GM19397 (cell line): ENCODE measurements at regions not wholly inside any gene's neighbourhood (a gene's known extent, or its start where the extent isn't known, plus 50 kb on each side); places are given as distances from the start of the nearest gene placed in this dataset.

Source experiments
- ATAC-seq: cut with Tn5 transposase; IDR thresholded peaks from one replicate; pipeline ENCODE4 v1.9.1; 2021; ENCODE audit warnings: mild to moderate bottlenecking, moderate library complexity; ENCODE audit not compliant: unreplicated experiment

DNA sequence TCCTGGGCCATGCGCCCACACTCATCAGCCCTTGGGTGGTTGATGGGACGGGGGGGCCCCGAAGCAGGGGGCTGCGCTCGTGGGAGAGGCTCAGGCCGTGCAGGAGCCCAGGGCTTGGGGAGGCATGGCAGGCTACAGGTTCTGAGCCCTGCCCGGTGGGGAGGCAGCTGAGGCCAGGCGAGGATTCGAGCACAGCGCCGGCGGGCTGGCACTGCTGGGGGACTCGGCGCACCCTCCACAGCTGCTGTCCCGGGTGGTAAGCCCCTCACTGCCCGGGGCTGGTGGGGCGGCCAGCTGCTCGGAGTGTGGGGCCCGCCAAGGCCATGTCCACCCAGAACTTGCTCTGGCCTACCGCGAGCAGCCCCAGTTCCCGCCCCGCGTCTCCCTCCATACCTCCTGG, 295.8 kb upstream of the SEL1L start:
- no peak for ATAC-seq

DNA sequence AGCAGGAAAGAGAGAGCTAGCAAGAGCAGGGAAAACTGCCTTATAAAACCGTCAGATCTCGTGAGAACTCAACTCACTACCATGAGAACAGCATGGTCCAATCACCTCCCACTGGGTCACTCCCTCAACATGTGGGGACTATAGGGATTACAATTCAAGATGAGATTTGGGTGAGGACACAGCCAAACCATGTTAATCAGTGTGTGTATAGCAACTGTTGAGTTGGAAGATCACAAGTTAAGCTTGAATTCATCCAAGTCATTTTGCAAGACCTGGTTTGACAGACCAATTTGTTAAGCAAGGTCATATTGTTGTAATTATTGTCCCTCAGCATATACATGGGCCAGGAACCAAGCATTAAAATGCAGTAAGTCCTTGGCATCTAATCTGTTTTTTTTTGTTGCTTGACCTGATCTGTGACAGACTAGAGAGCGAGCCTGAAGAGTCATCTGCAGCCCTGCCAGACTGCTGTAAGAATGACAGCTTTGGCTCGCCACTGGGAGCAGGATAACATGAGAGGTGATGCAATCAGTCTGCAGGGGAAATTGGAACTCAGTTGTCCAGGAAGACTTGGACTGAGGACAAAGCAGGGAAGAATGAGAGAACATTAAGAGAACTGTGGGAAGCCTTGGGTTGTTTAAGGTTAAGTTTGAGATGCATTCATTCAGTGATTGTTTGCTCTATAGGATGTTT, 297.6 kb upstream of the SEL1L start:
- ATAC-seq, result no peak

DNA sequence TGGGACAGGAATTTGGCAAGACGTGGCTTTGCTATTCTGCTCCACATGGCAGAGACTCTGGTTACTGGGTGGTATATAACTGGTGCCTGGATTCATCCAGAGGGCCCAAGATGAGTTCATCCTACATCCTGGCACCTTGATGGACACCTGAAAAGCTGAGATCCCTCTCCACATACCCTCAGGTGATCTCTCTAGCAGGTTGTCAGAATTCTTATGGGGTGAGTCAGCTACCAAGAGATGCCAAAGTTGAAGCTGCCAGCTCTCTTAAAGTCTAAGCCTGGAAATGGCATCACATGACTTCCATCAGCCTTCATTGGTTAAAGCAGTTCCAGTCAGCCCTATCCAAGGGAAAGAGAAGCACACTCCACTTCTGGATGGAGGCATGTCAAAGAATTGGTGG, 300.7 kb upstream of the SEL1L start:
- no peak for ATAC-seq

DNA sequence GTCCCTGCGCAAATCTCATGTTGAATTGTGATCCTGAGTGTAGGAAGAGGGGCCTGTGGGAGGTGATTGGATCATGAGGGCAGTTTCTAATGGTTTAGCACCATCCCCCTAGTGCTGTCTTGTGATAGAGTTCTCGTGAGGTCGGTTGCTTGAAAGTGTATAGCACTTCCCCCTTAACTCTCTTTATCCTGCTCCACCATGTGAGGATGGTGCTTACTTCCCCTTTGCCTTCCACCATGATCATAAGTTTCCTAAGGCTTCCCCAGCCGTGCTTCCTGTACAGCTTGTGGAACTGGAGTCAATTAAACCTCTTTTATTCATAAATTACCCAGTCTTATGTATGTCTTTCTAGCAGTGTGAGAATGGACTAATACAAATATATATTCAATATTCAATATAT, 303.7 kb upstream of the SEL1L start:
- ATAC-seq, result no peak

DNA sequence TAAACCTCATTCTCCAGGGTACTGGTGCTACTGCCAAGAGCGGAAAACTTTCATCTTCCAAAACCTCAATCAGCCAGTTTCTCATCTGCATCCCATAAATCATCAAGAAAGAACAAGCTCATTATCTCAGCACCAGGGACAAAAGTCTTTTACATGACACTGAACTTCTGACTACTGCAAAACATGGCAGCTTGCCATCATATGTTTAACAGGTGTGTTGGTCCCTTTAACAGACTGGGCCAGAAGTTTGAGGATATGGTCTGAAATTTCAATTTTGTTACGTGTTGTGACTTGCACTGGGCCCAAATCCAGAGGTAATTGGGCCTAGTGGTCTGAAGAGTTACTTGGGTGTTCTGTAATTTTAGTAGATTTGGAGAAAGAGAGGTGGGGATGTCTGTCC, 305.4 kb upstream of the SEL1L start:
- ATAC-seq, result no peak

DNA sequence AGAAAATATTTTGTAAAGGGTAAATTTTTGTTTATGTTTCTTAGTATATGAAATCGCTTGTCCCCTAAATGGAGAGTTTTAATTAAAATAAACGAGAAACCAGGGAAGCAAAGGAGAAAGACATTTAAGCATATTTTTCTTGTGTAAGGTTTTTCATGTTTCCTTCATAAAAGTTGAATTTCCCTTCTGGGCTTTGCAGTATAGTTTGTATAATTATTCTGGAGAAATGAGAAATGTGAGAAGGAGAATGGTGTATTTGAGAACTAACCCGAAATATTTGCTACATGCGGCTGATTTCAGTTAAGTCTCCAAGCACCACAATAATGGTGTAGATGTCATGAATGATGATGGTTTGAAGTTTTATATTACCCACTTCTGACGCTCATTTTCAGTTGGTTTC, 307.7 kb upstream of the SEL1L start:
- no peak for ATAC-seq

GRCh38 chr14:81849714-81850113, 316.1 kb upstream of the SEL1L start:
- no peak for ATAC-seq

DNA sequence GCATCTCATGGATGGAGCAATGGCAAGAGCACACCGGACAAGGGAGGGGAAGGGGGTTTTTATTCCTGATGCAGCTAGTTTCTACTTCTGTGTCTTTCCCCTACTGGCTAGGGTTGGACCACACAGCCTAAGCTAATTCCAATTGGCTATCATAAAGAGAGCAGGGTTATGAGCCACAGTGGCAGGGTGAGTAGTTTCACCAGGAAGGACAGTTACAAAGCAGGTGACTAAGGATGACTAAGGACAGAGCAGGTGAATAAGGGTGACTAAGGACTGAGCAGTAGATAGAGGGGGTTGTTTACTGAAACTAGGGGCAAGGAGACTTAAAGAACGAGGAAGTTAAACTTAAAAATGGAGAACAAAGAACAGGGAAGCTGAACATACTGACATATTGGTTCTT, 321.4 kb upstream of the SEL1L start:
- no peak for ATAC-seq

- no peak for ATAC-seq
Observed at GRCh38 chr14:81859046-81859445, 325.4 kb upstream of the SEL1L start.

DNA sequence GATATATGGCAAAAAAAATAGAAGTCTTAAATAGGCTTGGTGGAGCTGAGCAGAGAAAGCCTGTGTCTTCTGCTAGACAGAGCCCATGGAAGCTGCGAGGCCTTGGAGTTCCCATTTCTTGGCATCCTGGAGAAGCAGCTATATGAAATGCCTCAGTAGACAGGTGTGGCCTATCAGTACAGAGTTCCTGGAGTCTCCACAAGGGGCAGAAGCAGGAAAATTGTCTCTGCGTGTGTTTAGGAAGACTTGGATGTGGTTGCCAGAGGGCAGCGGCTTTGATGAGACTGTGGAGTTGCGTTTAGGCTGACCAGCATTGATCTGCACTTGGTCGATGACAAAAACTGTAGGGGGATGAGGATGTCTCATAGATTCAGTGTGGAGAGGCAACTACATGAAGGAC, 334.5 kb upstream of the SEL1L start:
- ATAC-seq, result no peak

DNA sequence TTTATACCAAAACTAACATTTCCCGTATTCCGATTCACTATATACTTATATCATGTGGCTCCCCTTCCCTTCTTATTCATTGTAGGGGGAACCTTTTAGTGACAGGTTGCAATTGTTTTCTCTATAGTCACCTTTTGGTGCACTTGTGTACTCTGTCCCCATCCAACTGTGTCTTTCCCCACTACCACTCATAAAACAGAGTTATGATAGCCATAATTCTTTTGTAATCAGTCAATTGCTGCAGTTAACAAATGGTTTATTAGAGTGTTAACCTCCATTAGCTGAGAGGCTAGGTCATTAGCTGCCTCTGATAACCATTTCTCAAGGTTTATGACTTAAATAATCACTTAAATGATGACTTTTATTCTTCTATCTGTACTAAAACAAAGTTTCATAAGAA, 338.1 kb upstream of the SEL1L start:
- no peak for ATAC-seq

GRCh38 chr14:81884382-81884781, 350.7 kb upstream of the SEL1L start:
- ATAC-seq, result no peak

DNA sequence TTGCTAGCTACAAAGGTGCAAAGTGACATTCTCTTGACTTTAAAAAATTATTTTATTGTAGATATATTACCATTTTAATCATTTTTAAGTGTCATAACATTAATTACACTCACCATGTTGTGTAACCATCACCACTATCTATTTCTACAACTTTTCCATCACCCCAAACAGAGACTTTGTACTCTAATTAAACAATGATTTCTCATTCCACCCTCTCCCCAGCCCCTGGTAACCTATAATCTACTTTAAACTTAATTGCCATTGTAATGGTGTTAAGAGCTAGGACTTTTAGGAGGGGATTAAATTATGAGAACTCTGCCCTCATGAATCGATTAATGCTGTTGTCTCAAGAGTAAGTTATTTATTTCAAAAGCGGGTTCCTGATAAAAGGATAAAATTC, 352.9 kb upstream of the SEL1L start:
- ATAC-seq, result no peak

GRCh38 chr14:81889529-81889928, 355.9 kb upstream of the SEL1L start:
- no peak for ATAC-seq

GRCh38 chr14:81890020-81890419, 356.4 kb upstream of the SEL1L start:
- ATAC-seq, result no peak

DNA sequence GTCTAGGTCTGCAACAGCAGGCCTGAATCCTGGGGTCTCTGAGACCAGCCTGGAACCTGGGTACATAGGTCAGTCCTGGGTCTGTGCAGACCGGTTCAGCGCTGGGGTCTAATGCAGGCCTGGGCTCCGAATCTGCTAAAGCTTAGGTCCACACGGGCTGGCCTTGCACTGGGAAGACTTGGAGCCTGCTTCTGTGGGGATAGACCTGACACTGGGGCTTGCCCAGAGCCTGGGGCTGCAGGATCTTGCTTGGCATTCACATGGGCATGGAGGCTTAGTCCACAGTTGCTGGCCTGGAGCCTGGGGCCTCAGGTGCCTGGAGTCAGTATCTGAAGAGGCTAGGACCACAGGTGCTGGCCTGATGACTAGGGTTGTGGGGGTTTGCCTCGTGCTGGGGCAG, 369.8 kb upstream of the SEL1L start:
- no peak for ATAC-seq

- ATAC-seq, result no peak
Observed at GRCh38 chr14:81927070-81927469, 393.4 kb upstream of the SEL1L start.

DNA sequence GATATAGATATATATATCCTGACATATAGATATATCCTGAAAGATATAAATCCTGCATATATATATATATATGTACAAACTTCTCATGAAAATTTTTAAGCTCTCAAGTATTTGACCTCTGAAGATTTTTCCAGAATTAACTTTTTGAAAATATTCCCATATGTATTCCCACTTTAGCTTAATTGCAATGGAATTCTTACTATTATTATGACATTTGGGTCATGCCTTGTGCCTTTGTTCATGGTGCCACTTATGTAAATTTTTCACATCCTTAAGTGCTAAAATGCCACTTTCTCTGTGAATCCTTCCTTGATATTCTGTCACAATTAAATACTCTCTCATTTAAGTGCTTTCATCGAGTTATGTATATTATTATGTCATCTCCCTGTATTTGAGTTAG, 398.2 kb upstream of the SEL1L start:
- no peak for ATAC-seq

GRCh38 chr14:81936348-81936747, 402.7 kb upstream of the SEL1L start:
- no peak for ATAC-seq

DNA sequence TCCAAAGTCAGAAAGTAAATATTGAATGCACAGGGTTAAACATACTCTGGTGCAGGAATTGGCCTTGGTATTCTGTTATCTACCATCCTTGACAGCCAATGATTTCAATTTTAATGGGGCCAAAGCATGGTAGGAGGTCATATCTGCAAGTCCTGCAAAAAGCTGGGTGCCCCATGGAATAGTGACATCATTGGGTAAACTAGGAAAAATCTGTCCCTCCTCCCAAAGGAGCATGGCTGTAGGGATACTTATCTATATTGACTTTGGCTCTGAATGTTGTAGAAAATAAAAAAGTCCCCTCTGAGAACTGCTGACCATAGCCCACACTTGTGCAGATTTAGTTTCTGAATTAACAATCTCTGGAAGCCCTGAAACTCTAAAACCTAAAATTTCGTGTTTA, 403.2 kb upstream of the SEL1L start:
- ATAC-seq, result no peak

GRCh38 chr14:81938341-81938740, 404.7 kb upstream of the SEL1L start:
- ATAC-seq, result no peak

GRCh38 chr14:81940651-81941050, 407.0 kb upstream of the SEL1L start:
- no peak for ATAC-seq

- ATAC-seq, result no peak
Observed at GRCh38 chr14:81942071-81942470, 408.4 kb upstream of the SEL1L start.
